GM12892 (cell line): ENCODE measurements at regions not wholly inside any gene's neighbourhood (a gene's known extent, or its start where the extent isn't known, plus 50 kb on each side); places are given as distances from the start of the nearest gene placed in this dataset.
"Not testable (repeated sequence)": the region's sequence is repeated elsewhere in the genome, so short reads cannot be mapped to it uniquely, and the experiment has no call there.

Experiments used
- POLR2A ChIP-seq: IDR thresholded peaks from 2 replicates; pipeline ENCODE4 v1.6.1; 2011; ENCODE audit warnings: low read depth, low read length, control low read depth
- POLR2AphosphoS5 ChIP-seq: IDR thresholded peaks from 2 replicates; pipeline ENCODE4 v1.6.1; 2011; ENCODE audit warnings: low read depth, low read length, control low read depth
- TAF1 ChIP-seq: IDR thresholded peaks from 2 replicates; pipeline ENCODE4 v1.6.1; 2011; ENCODE audit warnings: low read depth, mild to moderate bottlenecking, control low read depth, low read length, borderline replicate concordance

DNA sequence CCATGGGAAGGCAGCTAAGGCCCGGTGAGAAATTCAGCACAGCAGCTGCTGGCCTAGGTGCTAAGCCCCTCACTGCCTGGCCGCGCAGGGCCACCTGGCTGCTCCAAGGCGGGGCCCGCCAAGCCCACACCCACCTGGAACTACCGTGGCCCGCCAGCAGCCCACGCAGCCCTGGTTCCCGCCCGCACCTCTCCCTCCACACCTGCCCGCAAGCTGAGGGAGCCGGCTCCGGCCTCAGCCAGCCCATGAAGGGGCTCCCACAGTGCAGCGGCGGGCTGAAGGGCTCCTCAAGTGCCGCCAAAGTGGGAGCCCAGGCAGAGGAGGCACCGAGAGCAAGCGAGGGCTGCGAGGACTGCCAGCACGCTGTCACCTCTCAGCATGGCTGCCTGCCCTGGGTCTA is 146.9 kb upstream of the APOOL start:
- TF ChIP-seq POLR2A, POLR2AphosphoS5, TAF1: not testable (repeated sequence)
